ENCODE measurements at regions not wholly inside any gene's neighbourhood (a gene's known extent, or its start where the extent isn't known, plus 50 kb on each side); places are given as distances from the start of the nearest gene placed in this dataset.
A peak's percentile ranks its signal among the peaks of the same experiment; 100 is the strongest.

DNA sequence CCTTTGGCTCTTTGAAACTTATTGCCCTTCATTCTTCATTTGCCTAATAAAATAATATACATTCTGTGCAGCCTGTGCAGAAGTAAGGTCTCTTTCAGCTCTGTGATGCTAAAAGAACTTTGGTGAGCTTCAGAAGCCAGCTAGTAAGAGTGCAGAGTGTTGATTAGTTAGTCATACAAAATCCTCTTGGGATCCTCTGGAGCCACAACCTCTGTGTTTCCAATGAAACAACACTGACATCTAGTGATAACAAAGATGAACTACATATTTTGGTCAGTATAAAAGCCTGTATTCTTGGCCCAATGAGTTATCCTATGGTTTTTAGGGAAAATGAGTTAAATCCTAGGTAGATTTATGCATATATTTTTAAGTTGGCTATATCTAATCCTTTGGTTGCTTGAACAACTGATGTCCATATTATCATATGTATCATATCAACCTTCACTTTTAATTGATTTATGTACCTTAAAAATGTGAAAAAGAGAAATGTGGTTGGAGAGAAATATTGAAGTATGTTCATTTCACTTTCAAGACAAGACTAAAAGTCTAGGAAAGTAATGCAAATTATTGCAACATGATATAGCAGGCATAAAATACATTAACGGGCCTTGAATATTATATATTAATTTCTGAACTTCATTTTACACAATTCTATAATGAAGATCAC, 158.4 kb downstream of the KLHL28 start:
- H3K4me3 Mint-ChIP-seq (ENCODE audit: unreplicated experiment): no peak overlapping the region
- ChIA-PET POLR2A (interaction anchor here (1.0 kb wide), 1 partner anchor 22 kb away, joined by 3 read pairs; no protein-coding TSS in a partner anchor), CTCF (interaction anchor here (0.6 to 2.9 kb wide), 13 partner anchors 9 to 1006 kb away, joined by 3 to 9 read pairs (median 3); no protein-coding TSS in a partner anchor)
- H3K27me3 Mint-ChIP-seq (ENCODE audit: insufficient read depth, unreplicated experiment): no peaks in the 10 kb centered on the region
- TF ChIP-seq, protein P1, sequence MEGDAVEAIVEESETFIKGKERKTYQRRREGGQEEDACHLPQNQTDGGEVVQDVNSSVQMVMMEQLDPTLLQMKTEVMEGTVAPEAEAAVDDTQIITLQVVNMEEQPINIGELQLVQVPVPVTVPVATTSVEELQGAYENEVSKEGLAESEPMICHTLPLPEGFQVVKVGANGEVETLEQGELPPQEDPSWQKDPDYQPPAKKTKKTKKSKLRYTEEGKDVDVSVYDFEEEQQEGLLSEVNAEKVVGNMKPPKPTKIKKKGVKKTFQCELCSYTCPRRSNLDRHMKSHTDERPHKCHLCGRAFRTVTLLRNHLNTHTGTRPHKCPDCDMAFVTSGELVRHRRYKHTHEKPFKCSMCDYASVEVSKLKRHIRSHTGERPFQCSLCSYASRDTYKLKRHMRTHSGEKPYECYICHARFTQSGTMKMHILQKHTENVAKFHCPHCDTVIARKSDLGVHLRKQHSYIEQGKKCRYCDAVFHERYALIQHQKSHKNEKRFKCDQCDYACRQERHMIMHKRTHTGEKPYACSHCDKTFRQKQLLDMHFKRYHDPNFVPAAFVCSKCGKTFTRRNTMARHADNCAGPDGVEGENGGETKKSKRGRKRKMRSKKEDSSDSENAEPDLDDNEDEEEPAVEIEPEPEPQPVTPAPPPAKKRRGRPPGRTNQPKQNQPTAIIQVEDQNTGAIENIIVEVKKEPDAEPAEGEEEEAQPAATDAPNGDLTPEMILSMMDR (IDR thresholded peaks at IDR 0.05; ENCODE audit: unreplicated experiment): peak; percentile 79
- DNase-seq (ENCODE audit: unreplicated experiment): peak; percentile 66
- no peaks in the 10 kb centered on the region for H3K9me3 Mint-ChIP-seq (ENCODE audit: unreplicated experiment)
- no peaks in the 10 kb centered on the region for H3K36me3 Mint-ChIP-seq (ENCODE audit: insufficient read depth, unreplicated experiment)
- intact Hi-C loops (cut with micrococcal nuclease): loop anchor here (1.0 to 5.0 kb wide), 4 partner anchors 43 to 1301 kb away; no protein-coding TSS in a partner anchor
- H3K27ac Mint-ChIP-seq (ENCODE audit: low read depth, unreplicated experiment): no peak overlapping the region
- no peaks in the 10 kb centered on the region for H3K4me1 Mint-ChIP-seq (ENCODE audit: insufficient read depth, unreplicated experiment)
- BruUV-seq (replicated peaks): no TSS peak

DNA sequence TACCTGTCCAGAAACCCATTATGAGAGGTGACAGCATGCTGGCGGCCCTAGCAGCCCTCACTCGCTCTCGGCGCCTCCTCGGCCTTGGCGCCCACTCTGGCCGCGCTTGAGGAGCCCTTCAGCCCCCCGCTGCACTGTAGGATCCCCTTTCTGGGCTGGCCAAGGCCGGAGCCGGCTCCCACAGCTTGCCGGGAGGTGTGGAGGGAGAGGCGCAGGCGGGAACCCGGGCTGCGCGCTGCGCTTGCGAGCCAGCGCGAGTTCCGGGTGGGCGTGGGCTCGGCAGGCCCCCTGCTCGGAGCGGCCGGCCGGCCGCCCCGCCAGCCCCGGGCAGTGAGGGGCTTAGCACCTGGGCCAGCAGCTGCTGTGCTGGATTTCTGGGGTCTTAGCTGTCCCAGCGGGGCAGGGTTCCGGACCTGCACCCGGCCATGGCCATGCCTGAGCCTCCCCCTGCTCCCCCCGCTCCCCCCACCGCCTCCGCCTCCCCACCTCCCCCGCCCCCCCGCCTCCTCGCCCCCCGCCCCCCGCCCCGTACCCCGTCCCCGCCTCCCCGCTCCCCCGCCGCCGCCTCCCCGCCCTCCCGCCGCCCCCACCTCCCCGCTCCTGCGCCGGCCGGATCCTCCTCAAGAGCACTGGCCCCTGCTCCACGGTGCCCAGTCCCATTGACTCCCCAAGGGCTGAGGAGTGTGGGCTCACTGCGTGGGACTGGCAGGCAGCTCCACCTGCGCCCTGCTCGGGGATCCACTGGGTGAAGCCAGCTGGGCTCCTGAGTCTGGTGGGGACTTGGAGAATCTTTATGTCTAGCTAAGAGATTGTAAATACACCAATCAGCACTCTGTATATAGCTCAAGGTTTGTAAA, 163.1 kb downstream of the KLHL28 start:
- Mint-ChIP-seq H3K36me3 (ENCODE audit: insufficient read depth, unreplicated experiment) (no peaks in the 10 kb centered on the region), H3K4me3 (ENCODE audit: unreplicated experiment) (no peak overlapping the region), H3K27ac (ENCODE audit: low read depth, unreplicated experiment) (no peak overlapping the region), H3K27me3 (ENCODE audit: insufficient read depth, unreplicated experiment) (no peaks in the 10 kb centered on the region), H3K9me3 (ENCODE audit: unreplicated experiment) (no peaks in the 10 kb centered on the region), H3K4me1 (ENCODE audit: insufficient read depth, unreplicated experiment) (no peaks in the 10 kb centered on the region)
- intact Hi-C loops (cut with micrococcal nuclease): no loop called here
- DNase-seq (ENCODE audit: unreplicated experiment): no peak
- POLR2A ChIA-PET: no interaction called here
- CTCF ChIA-PET: interaction anchor here (1.0 kb wide), 1 partner anchor 11 kb away, joined by 3 read pairs; no protein-coding TSS in a partner anchor
- TF ChIP-seq, protein P1 (IDR thresholded peaks at IDR 0.05; ENCODE audit: unreplicated experiment): no peak
- no TSS peak for BruUV-seq (replicated peaks)

DNA sequence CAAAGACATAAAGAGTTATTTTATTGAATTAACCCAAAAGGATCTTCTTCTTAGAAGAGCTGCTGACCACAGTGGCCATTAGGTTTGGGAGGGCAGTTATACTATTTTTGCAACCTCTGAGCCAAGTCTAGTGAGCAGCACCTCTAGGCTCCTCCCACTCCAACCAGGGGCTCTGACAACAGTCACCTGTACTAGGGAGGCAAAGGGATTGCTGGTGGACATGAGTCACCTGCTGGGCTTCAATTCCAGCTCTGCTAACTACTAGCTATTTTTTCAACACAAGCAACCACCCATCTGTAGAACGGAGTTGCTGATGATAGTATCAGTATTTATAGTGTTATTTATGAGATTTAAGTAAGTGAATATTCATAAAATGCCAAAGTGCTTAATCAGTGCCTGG, 166.0 kb downstream of the KLHL28 start:
- Mint-ChIP-seq H3K36me3 (ENCODE audit: insufficient read depth, unreplicated experiment) (no peaks in the 10 kb centered on the region), H3K4me1 (ENCODE audit: insufficient read depth, unreplicated experiment) (no peaks in the 10 kb centered on the region), H3K4me3 (ENCODE audit: unreplicated experiment) (no peak overlapping the region), H3K27me3 (ENCODE audit: insufficient read depth, unreplicated experiment) (no peaks in the 10 kb centered on the region), H3K9me3 (ENCODE audit: unreplicated experiment) (no peaks in the 10 kb centered on the region), H3K27ac (ENCODE audit: low read depth, unreplicated experiment) (no peak overlapping the region)
- peak; percentile 40 for DNase-seq (ENCODE audit: unreplicated experiment)
- no TSS peak for BruUV-seq (replicated peaks)
- TF ChIP-seq, protein P1 (IDR thresholded peaks at IDR 0.05; ENCODE audit: unreplicated experiment): no peak
- POLR2A ChIA-PET: no interaction called here
- CTCF ChIA-PET: interaction anchor here (0.6 kb wide), 3 partner anchors 26 to 1351 kb away, joined by 3 to 4 read pairs (median 3); no protein-coding TSS in a partner anchor
- intact Hi-C loops (cut with micrococcal nuclease): no loop called here

DNA sequence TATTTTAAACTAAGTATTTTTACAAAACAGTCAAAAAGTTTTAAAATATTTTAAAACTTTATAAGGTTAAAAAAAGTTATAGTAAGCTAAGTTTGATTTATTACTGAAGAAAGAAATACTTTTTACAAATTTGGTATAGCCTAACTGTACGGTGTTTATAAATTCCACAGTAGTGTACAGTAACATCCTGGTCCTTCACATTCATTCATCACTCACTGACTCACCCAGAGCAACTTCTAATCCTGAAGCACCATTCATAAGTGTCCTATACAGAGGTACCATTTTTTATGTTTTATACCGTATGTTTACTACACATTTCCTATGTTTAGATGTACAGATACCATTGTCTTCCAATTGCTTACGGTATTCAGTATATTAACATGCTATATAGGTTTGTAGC, 170.0 kb downstream of the KLHL28 start:
- CTCF ChIA-PET: interaction anchor here (0.6 to 1.6 kb wide), 3 partner anchors 11 to 13 kb away, joined by 3 to 4 read pairs (median 3); no protein-coding TSS in a partner anchor

More for the DNA sequence above, 170.0 kb downstream of the KLHL28 start:
- no peak overlapping the region for H3K27ac Mint-ChIP-seq (ENCODE audit: low read depth, unreplicated experiment)
- H3K4me3 Mint-ChIP-seq (ENCODE audit: unreplicated experiment): no peak overlapping the region
- no peaks in the 10 kb centered on the region for H3K4me1 Mint-ChIP-seq (ENCODE audit: insufficient read depth, unreplicated experiment)
- POLR2A ChIA-PET: no interaction called here
- intact Hi-C loops (cut with micrococcal nuclease): no loop called here
- BruUV-seq (replicated peaks): no TSS peak
- no peaks in the 10 kb centered on the region for H3K9me3 Mint-ChIP-seq (ENCODE audit: unreplicated experiment)
- TF ChIP-seq, protein P1 (IDR thresholded peaks at IDR 0.05; ENCODE audit: unreplicated experiment): no peak
- no peak for DNase-seq (ENCODE audit: unreplicated experiment)
- H3K27me3 Mint-ChIP-seq (ENCODE audit: insufficient read depth, unreplicated experiment): no peaks in the 10 kb centered on the region
- H3K36me3 Mint-ChIP-seq (ENCODE audit: insufficient read depth, unreplicated experiment): no peaks in the 10 kb centered on the region
